Fibroblast of pulmonary artery (primary cell): ENCODE measurements at regions not wholly inside any gene's neighbourhood (a gene's known extent, or its start where the extent isn't known, plus 50 kb on each side); places are given as distances from the start of the nearest gene placed in this dataset.

ENCODE experiments used
- DNase-seq: peaks from one replicate; pipeline ENCODE4 v3.0.0-alpha.2; 2010; ENCODE audit warnings: low read depth
- H3K4me3 ChIP-seq: replicated peaks from 2 replicates; pipeline ENCODE4 v1.5.1; 2011; ENCODE audit warnings: low read depth, mild to moderate bottlenecking, control low read depth, low read length, moderate library complexity
- CTCF ChIP-seq: IDR thresholded peaks from 2 replicates; pipeline ENCODE4 v1.5.1; 2011; ENCODE audit warnings: mild to moderate bottlenecking, control low read depth, low read length, inconsistent platforms; ENCODE audit errors: missing control alignments

- TF ChIP-seq CTCF, result no peak
- peak; percentile 47 for DNase-seq
- no peak overlapping the region for H3K4me3 ChIP-seq
These were observed 117.9 kb upstream of the KLF6 start for GRCh38 chr10:3902809-3903410.

GRCh38 chr10:3902054-3902808 is 117.2 kb upstream of the KLF6 start:
- no peak overlapping the region for H3K4me3 ChIP-seq
- no peak for TF ChIP-seq CTCF
- peak; percentile 55 for DNase-seq

- TF ChIP-seq CTCF, result no peak
- DNase-seq, result no peak
- no peak overlapping the region for H3K4me3 ChIP-seq
These were observed 116.4 kb upstream of the KLF6 start for GRCh38 chr10:3901370-3901769.

GRCh38 chr10:3900391-3900790 is 115.4 kb upstream of the KLF6 start:
- no peak overlapping the region for H3K4me3 ChIP-seq
- no peak for TF ChIP-seq CTCF
- DNase-seq, result no peak

- no peak overlapping the region for H3K4me3 ChIP-seq
- DNase-seq, result no peak
- TF ChIP-seq CTCF, result no peak
These were observed 113.8 kb upstream of the KLF6 start for GRCh38 chr10:3898821-3899220.

GRCh38 chr10:3897156-3897555 is 112.1 kb upstream of the KLF6 start:
- H3K4me3 ChIP-seq, result no peak overlapping the region
- no peak for TF ChIP-seq CTCF
- peak; percentile 94 for DNase-seq

GRCh38 chr10:3896161-3896560 is 111.2 kb upstream of the KLF6 start:
- TF ChIP-seq CTCF, result no peak
- DNase-seq, result no peak
- H3K4me3 ChIP-seq, result no peak overlapping the region
